ENCODE measurements at regions not wholly inside any gene's neighbourhood (a gene's known extent, or its start where the extent isn't known, plus 50 kb on each side); places are given as distances from the start of the nearest gene placed in this dataset.

GRCh38 chr14:97523936-97524335 lies 726.8 kb downstream of the VRK1 start:
- Histone ChIP-seq H2AFZ (replicated peaks; ENCODE audit: low read length, poor library complexity) (no peak overlapping the region), H4K5ac (ENCODE audit: low read depth, low read length) (no peak overlapping the region), H3K14ac (replicated peaks; ENCODE audit: low read depth, low read length) (no peak overlapping the region), H3K18ac (ENCODE audit: low read depth, low read length) (no peak overlapping the region), H3K27ac (ENCODE audit: insufficient read depth, low read length) (no peak overlapping the region), H3K56ac (ENCODE audit: extremely low read depth, insufficient read depth, low read length) (no peak overlapping the region), H3K36me3 (ENCODE audit: control insufficient read depth, insufficient read depth, low read length) (no peaks in the 10 kb centered on the region), H3K4me1 (ENCODE audit: control insufficient read depth, insufficient read depth, low read length) (no peaks in the 10 kb centered on the region), H2AK5ac (ENCODE audit: low read depth, low read length) (no peak overlapping the region), H2BK120ac (ENCODE audit: low read depth, low read length) (no peak overlapping the region), H3K4me3 (ENCODE audit: insufficient read depth, low read depth, low read length) (no peak overlapping the region), H3K79me1 (ENCODE audit: low read depth in 1 of 2, low read length in 2 of 2) (no peaks in the 10 kb centered on the region), H3K9me1 (ENCODE audit: insufficient read depth, low read length) (no peaks in the 10 kb centered on the region), H4K20me1 (ENCODE audit: insufficient read depth, low read length) (no peaks in the 10 kb centered on the region), H3K4ac (ENCODE audit: low read depth, low read length) (no peak overlapping the region), H3K27me3 (ENCODE audit: control insufficient read depth, insufficient read depth, low read length) (no peaks in the 10 kb centered on the region), H3K9ac (ENCODE audit: low read depth, low read length) (no peak overlapping the region), H2AK9ac (replicated peaks; ENCODE audit: low read depth, low read length, poor library complexity) (no peak overlapping the region), H4K8ac (ENCODE audit: low read depth in 2 of 2, low read length in 2 of 2) (no peak overlapping the region), H2BK5ac (ENCODE audit: low read depth, low read length, poor library complexity, severe bottlenecking) (no peak overlapping the region), H3K23ac (ENCODE audit: low read depth, low read length) (no peak overlapping the region), H3K9me3 (ENCODE audit: control insufficient read depth, insufficient read depth, low read length) (peaks cover 31% of the 10 kb centered on the region), H4K91ac (ENCODE audit: insufficient read depth, low read depth, low read length) (no peak overlapping the region), H2BK20ac (ENCODE audit: low read depth, low read length) (no peak overlapping the region), H3K4me2 (ENCODE audit: low read depth, low read length) (no peak overlapping the region), H2BK15ac (ENCODE audit: low read depth, low read length) (no peak overlapping the region)
- dilution Hi-C loops (cut with HindIII; ENCODE audit: low sequenced_read_pairs, unreplicated experiment) = no loop called here
- in situ Hi-C loops (cut with MboI; ENCODE audit: low sequenced_read_pairs) = no loop called here
- BruUV-seq (replicated peaks) = no TSS peak
- ATAC-seq (ENCODE audit: low read depth) (no peak), DNase-seq (no peak)
- 0% methylated on average over 1 of the region's 3 CpGs; no CpG with 5 or more reads in 1 of the 2 experiments for WGBS, 2 experiments (ENCODE audit: extremely low coverage in 2 of 2, insufficient read length in 1 of 2)
- TF ChIP-seq USF2 (IDR thresholded peaks at IDR 0.05; ENCODE audit: low read depth, low read length) = no peak
- no peak for TF ChIP-seq BHLHE40 (IDR thresholded peaks at IDR 0.05; ENCODE audit: low read depth, low read length)
- no peak for TF ChIP-seq MAZ (IDR thresholded peaks at IDR 0.05; ENCODE audit: borderline replicate concordance, low read depth, low read length)
- no peak for TF ChIP-seq SMC3 (IDR thresholded peaks at IDR 0.05; ENCODE audit: low read depth, low read length)
- TF ChIP-seq MXI1 (IDR thresholded peaks at IDR 0.05; ENCODE audit: borderline replicate concordance, low read depth, low read length) = no peak
- TF ChIP-seq RCOR1 (IDR thresholded peaks at IDR 0.05; ENCODE audit: insufficient replicate concordance, low read length) = no peak
- TF ChIP-seq RAD21 (IDR thresholded peaks at IDR 0.05; ENCODE audit: low read length) = no peak
- TF ChIP-seq CTCF (conservative IDR thresholded peaks at IDR 0.05; ENCODE audit: low read depth, low read length) = no peak
- no peak for TF ChIP-seq NFE2L2 (IDR thresholded peaks at IDR 0.05; ENCODE audit: low read depth, low read length)
- no peak for TF ChIP-seq CHD1 (IDR thresholded peaks at IDR 0.05; ENCODE audit: low read depth, low read length)
- TF ChIP-seq CEBPB (IDR thresholded peaks at IDR 0.05; ENCODE audit: low read depth, low read length) = no peak
- no peak for TF ChIP-seq FOS (IDR thresholded peaks at IDR 0.05; ENCODE audit: low read depth, low read length)
- no peak for TF ChIP-seq RFX5 (IDR thresholded peaks at IDR 0.05; ENCODE audit: low read depth, low read length)
- intact Hi-C loops (cut with micrococcal nuclease) = no loop called here
- ChIA-PET CTCF (no interaction called here), POLR2A (ENCODE audit: unreplicated experiment) (no interaction called here)

Data from IMR-90 (cell line).